C4-2B (cell line): ENCODE measurements at regions not wholly inside any gene's neighbourhood (a gene's known extent, or its start where the extent isn't known, plus 50 kb on each side); places are given as distances from the start of the nearest gene placed in this dataset.

ENCODE experiments used
- H3K27ac ChIP-seq: fragments of 450-650 bp; 2 replicates; pipeline ENCODE4 v1.5.1; 2017
- CTCF ChIP-seq: fragments of 450-650 bp; conservative IDR thresholded peaks from 2 replicates; pipeline ENCODE4 v1.5.1; 2017; ENCODE audit warnings: mild to moderate bottlenecking
- ZFX ChIP-seq: fragments of 450-650 bp; IDR thresholded peaks from 2 replicates; pipeline ENCODE4 v1.6.1; 2017

- TF ChIP-seq CTCF, result no peak
- no peak for TF ChIP-seq ZFX
- no peak overlapping the region for H3K27ac ChIP-seq
Measured at GRCh38 chr7:106522696-106523095, 138.3 kb downstream of the CCDC71L start.

- TF ChIP-seq ZFX (no peak), CTCF (0 out of 2 replicates have a peak, but pooled peaks have one; percentile 13)
- no peak overlapping the region for H3K27ac ChIP-seq
Measured at GRCh38 chr7:106521541-106521940, 139.4 kb downstream of the CCDC71L start.

- no peak for TF ChIP-seq ZFX
- TF ChIP-seq CTCF, result peak; percentile 27
- no peak overlapping the region for H3K27ac ChIP-seq
Measured at GRCh38 chr7:106520962-106521514, 139.9 kb downstream of the CCDC71L start.

- no peak overlapping the region for H3K27ac ChIP-seq
- TF ChIP-seq ZFX (no peak), CTCF (no peak)
Measured at GRCh38 chr7:106518967-106519366, 142.0 kb downstream of the CCDC71L start.

GRCh38 chr7:106518239-106518638, 142.7 kb downstream of the CCDC71L start:
- H3K27ac ChIP-seq, result no peak overlapping the region
- TF ChIP-seq ZFX (no peak), CTCF (no peak)

GRCh38 chr7:106517508-106517907, 143.4 kb downstream of the CCDC71L start:
- H3K27ac ChIP-seq, result no peak overlapping the region
- TF ChIP-seq CTCF (no peak), ZFX (no peak)

- H3K27ac ChIP-seq, result no peak overlapping the region
- TF ChIP-seq CTCF (no peak), ZFX (no peak)
Measured at GRCh38 chr7:106515321-106515720, 145.6 kb downstream of the CCDC71L start.
